Transverse colon (tissue), 4 donors: ENCODE measurements at regions not wholly inside any gene's neighbourhood (a gene's known extent, or its start where the extent isn't known, plus 50 kb on each side); places are given as distances from the start of the nearest gene placed in this dataset.

Experiments
- DNase-seq: peaks from one replicate; pipeline ENCODE4 v3.0.0-alpha.2; 2019
- H3K27ac ChIP-seq, 4 donors: fragments of 200-600 bp; sonication (generic); 2 replicates each; pipeline ENCODE4 v1.5.1; 2016 to 2018; ENCODE audit warnings: inconsistent platforms in 4 of 4
- H3K27me3 ChIP-seq: fragments of 200-600 bp; sonication (generic); 2 replicates; pipeline ENCODE4 v1.5.1; 2017; ENCODE audit warnings: inconsistent platforms
- H3K36me3 ChIP-seq, 4 donors: fragments of 200-600 bp; sonication (generic); 2 replicates each; pipeline ENCODE4 v1.5.1; 2017 to 2019; ENCODE audit warnings: inconsistent platforms in 4 of 4
- H3K4me1 ChIP-seq, 4 donors: fragments of 200-600 bp; sonication (generic); 2 replicates each; pipeline ENCODE4 v1.5.1; 2017 to 2020; ENCODE audit warnings: inconsistent platforms in 4 of 4
- H3K4me3 ChIP-seq, 4 donors: fragments of 200-600 bp; sonication (generic); 1 replicate in 1 of 4; 2 replicates in 3 of 4; pipeline versions ENCODE4 v1.5.1 to v1.6.1; 2017 to 2019; ENCODE audit warnings: inconsistent platforms in 4 of 4
- H3K9me3 ChIP-seq, 2 donors: fragments of 200-600 bp; sonication (generic); 2 replicates each; pipeline ENCODE4 v1.5.1; 2017 to 2019; ENCODE audit warnings: inconsistent platforms in 2 of 2
- EP300 ChIP-seq: sonication (generic); formaldehyde crosslinking; IDR thresholded peaks from one replicate; pipeline ENCODE4 v1.6.1; 2017; ENCODE audit warnings: antibody characterized with exemption, low read depth
- POLR2A ChIP-seq: fragments of 450-650 bp; IDR thresholded peaks from one replicate; pipeline ENCODE4 v1.6.1; 2016; ENCODE audit warnings: antibody characterized with exemption, mild to moderate bottlenecking, moderate library complexity
- POLR2AphosphoS5 ChIP-seq, 3 donors: sonication (generic); formaldehyde crosslinking; IDR thresholded peaks; one replicate each; pipeline ENCODE4 v1.6.1; 2016; ENCODE audit warnings: antibody characterized with exemption in 3 of 3
- WGBS, 2 donors: methylation state at CpG; one replicate each; pipeline ENCODE4 v1.1.5; 2018; ENCODE audit warnings: low coverage in 1 of 2; 5-methylcytosine and 5-hydroxymethylcytosine counted together
- in situ Hi-C, 4 donors: fragments of 200-750 bp; cut with MboI; loops; one replicate each; pipeline versions ENCODE4 v1.15.0 to v1.15.1; 2017; ENCODE audit warnings: low sequenced_read_pairs in 3 of 4, low pct_ligation_motif_present in 1 of 4, low pct_unique_long_range_greater_than_20kb in 1 of 4
- intact Hi-C: fragments of 100-400 bp; cut with DNase I; formaldehyde crosslinking; loops from one replicate; pipeline ENCODE4 v1.15.1; 2023; ENCODE audit warnings: low total_unique reads
- TF ChIP-seq, protein P1 (sequence below), 5 experiments: fragments of 200-600 bp in 3 of 5; fragments of 450-650 bp in 2 of 5; sonication (generic) in 3 of 5; IDR thresholded peaks; 1 replicate in 2 of 5; 2 replicates in 3 of 5; pipeline ENCODE4 v1.5.1; 2016 to 2017; ENCODE audit warnings: antibody characterized with exemption in 5 of 5, inconsistent platforms in 3 of 5, mild to moderate bottlenecking in 2 of 5, moderate library complexity in 1 of 5

GRCh38 chr12:125852679-125853078, 787.4 kb downstream of the AACS start:
- Histone ChIP-seq H3K4me3 (no peak overlapping the region), H3K27ac (no peak overlapping the region), H3K9me3 (no peaks in the 10 kb centered on the region), H3K4me1 (no peaks in the 10 kb centered on the region), H3K27me3 (no peaks in the 10 kb centered on the region), H3K36me3 (no peaks in the 10 kb centered on the region)
- DNase-seq = no peak
- intact Hi-C loops = no loop called here
- in situ Hi-C loops = no loop called here
- TF ChIP-seq POLR2AphosphoS5 (IDR thresholded peaks at IDR 0.05) = no peak
- 87 to 88% methylated on average over 2 of the region's 2 CpGs for WGBS, 2 donors

GRCh38 chr12:125853670-125854069, 788.4 kb downstream of the AACS start:
- Histone ChIP-seq H3K27me3 (no peaks in the 10 kb centered on the region), H3K36me3 (no peaks in the 10 kb centered on the region), H3K27ac (no peak overlapping the region), H3K4me1 (no peaks in the 10 kb centered on the region), H3K9me3 (no peaks in the 10 kb centered on the region), H3K4me3 (no peak overlapping the region)
- TF ChIP-seq, protein P1, sequence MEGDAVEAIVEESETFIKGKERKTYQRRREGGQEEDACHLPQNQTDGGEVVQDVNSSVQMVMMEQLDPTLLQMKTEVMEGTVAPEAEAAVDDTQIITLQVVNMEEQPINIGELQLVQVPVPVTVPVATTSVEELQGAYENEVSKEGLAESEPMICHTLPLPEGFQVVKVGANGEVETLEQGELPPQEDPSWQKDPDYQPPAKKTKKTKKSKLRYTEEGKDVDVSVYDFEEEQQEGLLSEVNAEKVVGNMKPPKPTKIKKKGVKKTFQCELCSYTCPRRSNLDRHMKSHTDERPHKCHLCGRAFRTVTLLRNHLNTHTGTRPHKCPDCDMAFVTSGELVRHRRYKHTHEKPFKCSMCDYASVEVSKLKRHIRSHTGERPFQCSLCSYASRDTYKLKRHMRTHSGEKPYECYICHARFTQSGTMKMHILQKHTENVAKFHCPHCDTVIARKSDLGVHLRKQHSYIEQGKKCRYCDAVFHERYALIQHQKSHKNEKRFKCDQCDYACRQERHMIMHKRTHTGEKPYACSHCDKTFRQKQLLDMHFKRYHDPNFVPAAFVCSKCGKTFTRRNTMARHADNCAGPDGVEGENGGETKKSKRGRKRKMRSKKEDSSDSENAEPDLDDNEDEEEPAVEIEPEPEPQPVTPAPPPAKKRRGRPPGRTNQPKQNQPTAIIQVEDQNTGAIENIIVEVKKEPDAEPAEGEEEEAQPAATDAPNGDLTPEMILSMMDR (IDR thresholded peaks at IDR 0.05) = no peak
- TF ChIP-seq EP300 (no peak), POLR2AphosphoS5 (IDR thresholded peaks at IDR 0.05) (no peak), POLR2A (no peak)
- 52 to 80% methylated on average over 1 of the region's 1 CpG for WGBS, 2 donors
- no peak for DNase-seq
- intact Hi-C loops = no loop called here
- in situ Hi-C loops = no loop called here

- intact Hi-C loops = no loop called here
- H3K4me3 ChIP-seq = no peak overlapping the region
- no peaks in the 10 kb centered on the region for H3K27me3 ChIP-seq
- no peak for DNase-seq
- in situ Hi-C loops = no loop called here
- 34 to 39% methylated on average over 3 of the region's 3 CpGs for WGBS, 2 donors
- no peak overlapping the region for H3K27ac ChIP-seq
- no peaks in the 10 kb centered on the region for H3K9me3 ChIP-seq
- TF ChIP-seq, protein P1 (IDR thresholded peaks at IDR 0.05) = no peak
- TF ChIP-seq EP300 (no peak), POLR2AphosphoS5 (IDR thresholded peaks at IDR 0.05) (no peak), POLR2A (no peak)
- no peaks in the 10 kb centered on the region for H3K36me3 ChIP-seq
- H3K4me1 ChIP-seq = no peaks in the 10 kb centered on the region
Observed at GRCh38 chr12:125856366-125856765, 791.1 kb downstream of the AACS start.

DNA sequence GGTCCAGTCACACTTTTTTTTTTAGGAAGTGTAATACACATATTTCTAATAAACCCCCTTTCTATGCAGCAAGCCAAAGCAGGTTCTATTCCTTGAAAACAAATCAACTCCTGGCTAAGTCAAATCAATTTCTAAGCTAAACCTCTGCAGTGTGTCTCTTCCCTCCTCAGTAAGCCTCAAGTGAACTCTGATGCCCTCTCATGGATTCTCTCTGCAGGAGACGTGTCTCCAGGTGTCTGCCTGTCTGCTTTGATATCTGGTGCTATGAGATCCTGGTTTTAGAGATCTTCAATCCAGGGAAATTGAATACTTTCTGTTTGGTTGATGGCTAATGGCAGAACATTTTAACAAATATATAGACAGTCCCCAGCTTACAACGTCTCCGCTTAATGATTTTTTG, 791.7 kb downstream of the AACS start:
- no peak for TF ChIP-seq EP300
- no peak for TF ChIP-seq POLR2AphosphoS5 (IDR thresholded peaks at IDR 0.05)
- Histone ChIP-seq H3K4me1 (no peaks in the 10 kb centered on the region), H3K27me3 (no peaks in the 10 kb centered on the region), H3K9me3 (no peaks in the 10 kb centered on the region), H3K4me3 (no peak overlapping the region), H3K27ac (no peak overlapping the region), H3K36me3 (no peaks in the 10 kb centered on the region)
- no peak for DNase-seq
- in situ Hi-C loops (no loop called here), intact Hi-C loops (no loop called here)
- 66 to 96% methylated on average over 2 to 3 of the region's 3 CpGs for WGBS, 2 donors

DNA sequence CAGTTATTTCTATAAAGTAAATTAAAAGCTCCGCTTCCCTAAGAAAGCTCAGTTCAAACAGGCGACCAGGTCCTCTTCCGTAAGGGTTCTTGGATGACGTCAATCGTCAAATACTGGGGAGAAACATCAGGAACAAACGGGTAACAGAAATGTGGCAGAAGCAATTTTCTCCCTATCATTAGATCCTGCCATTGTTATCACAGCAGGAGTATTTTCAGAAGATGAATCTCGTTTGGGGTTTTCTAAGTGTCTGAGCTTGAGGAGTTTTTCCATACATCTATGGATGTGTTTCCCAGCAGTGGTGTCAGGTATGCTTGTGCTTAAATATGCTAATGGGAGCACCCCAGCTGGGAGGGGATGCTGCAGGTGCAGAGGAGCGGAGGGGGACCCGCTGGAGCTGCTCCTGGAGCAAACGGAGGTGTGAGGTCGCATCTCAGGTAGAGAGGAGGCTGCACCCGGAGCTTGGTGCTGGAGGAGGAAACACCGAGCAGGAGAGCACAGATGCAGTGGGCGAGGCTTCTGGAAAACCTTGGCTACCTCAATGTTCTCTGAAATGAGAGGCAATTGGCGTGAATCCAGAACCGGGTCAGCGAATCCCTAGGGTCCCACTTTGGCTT, 795.5 kb downstream of the AACS start:
- no peak for DNase-seq
- 87 to 92% methylated on average over 12 to 17 of the region's 17 CpGs for WGBS, 2 donors
- Histone ChIP-seq H3K27ac (no peak overlapping the region), H3K4me3 (no peak overlapping the region), H3K27me3 (no peaks in the 10 kb centered on the region), H3K4me1 (no peaks in the 10 kb centered on the region), H3K36me3 (no peaks in the 10 kb centered on the region), H3K9me3 (peaks cover 0 to 5% of the 10 kb centered on the region in 2 donors)
- in situ Hi-C loops = no loop called here
- no peak for TF ChIP-seq POLR2A
- no peak for TF ChIP-seq EP300
- TF ChIP-seq POLR2AphosphoS5 (IDR thresholded peaks at IDR 0.05) = no peak
- TF ChIP-seq, protein P1 (IDR thresholded peaks at IDR 0.05) = no peak
- intact Hi-C loops = no loop called here
